Activated CD4-positive, alpha-beta T cell treated with anti-CD3 and anti-CD28 coated beads for 48 hours (primary cell): ENCODE measurements at regions not wholly inside any gene's neighbourhood (a gene's known extent, or its start where the extent isn't known, plus 50 kb on each side); places are given as distances from the start of the nearest gene placed in this dataset.
A peak's percentile ranks its signal among the peaks of the same experiment; 100 is the strongest.

ENCODE experiments used
- DNase-seq: peaks from one replicate; pipeline ENCODE4 v3.0.0-alpha.2; 2020

DNA sequence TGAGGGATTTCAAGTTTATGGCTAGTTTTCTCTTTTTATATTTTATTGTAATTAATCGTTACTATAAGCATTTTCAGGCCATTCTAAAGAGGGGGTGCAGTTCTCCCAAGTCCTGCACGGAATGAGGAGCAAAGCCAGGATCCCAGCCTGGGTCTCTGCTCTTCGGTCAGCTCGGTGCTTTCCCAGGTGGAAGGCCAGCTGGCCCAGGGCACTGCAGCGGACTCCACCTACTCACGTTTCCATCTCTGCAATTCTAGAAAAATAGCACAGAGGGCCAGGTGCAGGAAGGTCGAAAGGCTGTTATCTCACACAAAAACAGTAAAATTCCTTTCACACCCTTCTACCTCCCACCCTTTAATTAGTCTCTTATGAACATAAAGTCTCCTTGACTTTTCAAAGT lies 59.5 kb upstream of the HES1 start:
- DNase-seq: no peak

DNA sequence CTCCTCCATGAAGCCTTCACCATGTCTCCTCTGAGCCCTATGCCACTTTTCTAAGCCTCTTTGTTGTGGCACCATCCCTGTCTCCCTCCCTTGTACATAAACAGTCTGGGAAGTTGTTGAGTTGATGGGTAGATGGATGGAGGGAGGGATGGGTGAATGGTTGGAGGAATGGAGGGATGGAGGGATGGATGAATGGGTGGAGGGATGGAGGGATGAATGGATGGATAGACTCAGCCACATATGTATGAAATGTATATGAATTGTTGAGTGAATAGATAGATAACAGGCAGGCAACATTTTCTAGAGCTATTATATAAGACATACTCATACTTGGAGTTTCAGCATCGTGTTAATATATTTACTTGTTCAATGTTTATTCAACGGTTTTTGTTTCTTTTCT lies 58.3 kb upstream of the HES1 start:
- no peak for DNase-seq

DNA sequence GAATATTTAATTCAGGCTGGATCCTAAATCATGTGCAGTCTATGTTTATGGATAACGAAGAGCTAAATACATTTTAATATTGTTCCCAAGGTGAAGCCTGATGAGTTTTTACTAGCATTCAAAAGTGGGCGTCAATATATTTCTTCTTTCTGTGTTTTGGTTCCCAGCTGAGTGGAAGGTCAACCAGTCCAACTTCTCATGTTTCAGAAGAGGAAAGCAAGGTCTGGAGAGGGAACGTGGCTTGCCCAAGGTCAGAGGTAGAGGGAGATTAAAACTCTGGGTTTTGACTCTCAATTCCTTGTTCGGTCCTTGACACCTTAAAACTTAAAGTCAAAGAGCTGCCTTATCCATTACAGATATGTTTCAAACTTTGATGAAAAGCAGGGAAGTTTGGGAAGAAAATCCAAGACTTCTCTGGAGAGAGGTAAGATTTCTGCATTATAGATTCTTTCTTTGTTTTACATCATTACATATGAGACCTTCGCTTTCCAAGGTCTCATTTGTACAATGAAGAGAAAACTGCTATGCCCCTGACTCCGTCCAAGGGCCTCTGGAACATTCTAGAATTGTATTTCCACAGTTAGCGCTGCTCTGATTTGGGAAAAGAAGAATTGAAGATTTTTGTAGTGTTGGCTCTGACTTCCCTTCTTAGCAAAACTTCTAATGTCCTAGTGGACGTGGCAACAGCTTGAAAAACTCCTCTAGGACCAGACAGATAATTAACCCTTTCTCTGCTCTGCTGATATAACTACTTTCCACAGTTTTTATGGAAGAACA lies 57.7 kb upstream of the HES1 start:
- DNase-seq: no peak

DNA sequence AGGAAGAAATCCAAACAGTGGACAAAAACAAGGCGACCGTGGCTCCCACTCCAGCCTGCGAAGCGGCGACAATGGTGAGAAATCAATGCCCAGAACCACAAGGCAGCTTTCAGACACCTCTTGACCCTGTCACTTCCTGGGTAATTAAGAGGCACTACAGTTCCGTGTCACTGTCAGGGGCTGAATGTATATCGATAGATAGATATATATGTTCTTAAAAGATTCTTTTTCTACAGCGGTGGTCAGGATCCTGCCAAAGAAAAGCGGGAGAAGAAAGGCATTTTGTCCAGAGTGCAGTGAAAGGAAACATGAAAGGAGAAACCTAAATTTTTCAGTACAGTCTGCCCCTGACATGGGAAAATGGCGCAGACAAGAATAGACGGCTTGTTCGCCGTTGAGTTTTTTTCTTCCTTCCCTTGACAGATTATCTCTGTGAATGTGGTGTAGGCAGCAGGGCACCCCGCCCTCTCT lies 56.2 kb upstream of the HES1 start:
- no peak for DNase-seq

DNA sequence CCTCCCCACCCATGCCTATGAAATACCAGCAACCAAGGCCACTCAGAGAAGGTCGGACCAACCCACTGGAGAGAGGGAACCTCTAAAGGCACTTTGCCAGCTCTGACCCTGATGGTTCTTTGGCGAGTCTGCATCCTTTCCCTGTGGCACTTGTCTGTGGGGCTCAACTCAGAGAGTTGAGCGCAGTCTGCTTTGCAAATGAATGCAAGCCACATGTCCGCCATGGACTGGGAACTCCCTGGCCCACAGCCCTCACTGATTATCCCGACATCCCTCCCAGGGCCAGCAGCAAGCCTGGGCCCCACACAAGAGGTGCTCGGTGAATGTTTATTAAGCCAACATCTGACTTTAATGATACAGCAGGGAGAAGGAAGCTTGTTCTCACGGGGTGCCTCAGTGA lies 55.5 kb upstream of the HES1 start:
- no peak for DNase-seq

DNA sequence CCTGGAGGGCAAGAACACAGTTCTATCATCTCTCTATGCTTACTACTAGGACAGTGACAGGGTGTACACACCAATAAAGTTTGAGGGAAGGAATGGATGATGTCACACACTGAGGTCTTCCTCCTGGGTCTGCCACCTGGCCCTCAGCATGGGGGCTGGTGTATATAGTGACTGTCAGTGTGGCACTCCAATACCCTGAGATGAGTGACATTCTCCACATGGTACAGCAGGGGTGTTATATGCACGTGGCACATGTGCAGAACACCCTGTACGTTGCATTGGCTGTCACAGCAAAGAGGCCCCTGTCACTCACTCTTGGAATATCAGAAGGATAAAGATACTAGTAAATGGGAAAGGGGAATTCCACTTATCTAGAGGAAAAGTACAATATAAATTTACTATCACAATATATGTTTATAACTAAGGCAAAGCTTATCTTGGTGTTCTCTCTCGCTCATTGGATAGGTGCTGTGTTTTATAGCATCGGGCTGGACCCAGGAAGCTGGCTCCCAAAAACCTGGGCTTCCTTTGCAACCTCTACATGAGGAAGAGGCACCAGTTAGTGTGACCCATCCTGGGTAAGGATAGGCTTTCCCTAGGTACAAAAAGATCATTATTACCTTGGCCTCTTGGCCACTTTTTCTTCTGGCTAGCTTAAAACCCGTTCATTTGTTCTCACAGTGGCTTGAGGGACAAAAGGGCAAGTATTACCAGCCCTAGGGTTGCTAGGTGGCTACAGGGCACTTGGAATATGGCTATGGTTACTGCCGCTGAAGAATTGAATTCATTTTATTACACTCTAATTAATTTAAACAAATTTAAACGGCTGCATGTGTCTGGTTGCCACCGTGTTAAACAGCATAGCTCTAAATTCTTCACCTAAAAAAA lies 54.8 kb upstream of the HES1 start:
- DNase-seq: no peak

DNA sequence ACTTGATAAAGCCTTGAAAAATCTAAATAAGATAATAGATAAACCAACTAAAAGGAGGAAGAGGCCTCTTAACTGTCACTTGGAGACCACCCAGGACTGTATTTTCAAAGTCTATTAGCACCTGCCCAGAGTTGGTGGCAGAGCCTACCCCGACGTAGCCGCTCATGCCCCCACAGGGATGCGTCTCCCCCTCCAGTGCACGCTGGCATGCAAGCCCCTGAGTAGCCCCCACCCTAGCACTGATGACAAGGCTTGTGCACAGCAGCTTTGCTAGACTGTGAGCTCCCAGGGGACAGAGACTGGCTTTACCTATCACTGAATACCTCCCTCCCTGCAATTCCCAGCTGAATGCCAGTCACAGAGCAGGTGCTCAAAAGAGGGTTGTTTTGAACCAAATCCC lies 54.1 kb upstream of the HES1 start:
- no peak for DNase-seq

DNA sequence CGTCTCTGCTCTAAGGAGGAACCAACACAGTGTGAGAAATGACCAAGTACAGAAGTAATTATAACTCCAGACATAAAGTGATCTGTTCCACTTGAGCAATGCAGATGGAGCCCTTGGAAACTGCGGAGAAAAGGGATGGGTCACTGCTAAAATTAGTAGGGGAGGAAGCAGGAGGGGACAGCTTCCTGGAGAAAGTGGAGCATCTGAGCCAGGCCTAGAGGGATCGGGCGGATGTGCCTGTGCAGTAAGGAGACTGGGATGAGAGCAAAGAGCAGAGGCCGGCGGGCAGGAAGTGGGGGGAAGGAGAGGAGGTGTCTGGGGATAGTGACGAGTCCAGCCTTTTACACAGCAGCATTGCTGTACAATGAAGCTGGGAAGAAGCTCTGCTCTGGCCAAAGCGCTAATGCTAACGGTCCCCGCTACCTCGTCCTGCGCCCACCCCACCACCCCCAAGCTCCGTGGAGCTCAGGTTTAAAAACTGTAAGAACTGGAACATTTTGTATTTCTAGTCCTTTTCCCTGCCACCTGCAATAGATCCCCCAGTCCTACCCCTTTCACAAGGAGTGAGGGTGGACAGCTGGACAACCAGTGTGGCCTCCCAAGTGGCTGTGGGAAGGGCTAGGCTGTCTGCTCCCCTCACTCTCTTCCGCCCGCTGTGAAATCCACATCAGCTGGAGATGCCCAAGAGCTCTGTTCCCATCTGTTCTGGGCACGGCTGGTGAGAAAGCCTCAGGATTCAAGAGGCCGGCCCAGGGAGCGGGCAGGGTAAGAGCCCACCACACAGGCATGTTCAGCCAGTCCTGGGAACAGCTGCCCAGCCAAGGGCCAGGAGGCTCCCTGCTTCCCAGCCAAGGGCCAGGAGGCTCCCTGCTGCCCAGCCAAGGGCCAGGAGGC lies 53.0 kb upstream of the HES1 start:
- DNase-seq: no peak

DNA sequence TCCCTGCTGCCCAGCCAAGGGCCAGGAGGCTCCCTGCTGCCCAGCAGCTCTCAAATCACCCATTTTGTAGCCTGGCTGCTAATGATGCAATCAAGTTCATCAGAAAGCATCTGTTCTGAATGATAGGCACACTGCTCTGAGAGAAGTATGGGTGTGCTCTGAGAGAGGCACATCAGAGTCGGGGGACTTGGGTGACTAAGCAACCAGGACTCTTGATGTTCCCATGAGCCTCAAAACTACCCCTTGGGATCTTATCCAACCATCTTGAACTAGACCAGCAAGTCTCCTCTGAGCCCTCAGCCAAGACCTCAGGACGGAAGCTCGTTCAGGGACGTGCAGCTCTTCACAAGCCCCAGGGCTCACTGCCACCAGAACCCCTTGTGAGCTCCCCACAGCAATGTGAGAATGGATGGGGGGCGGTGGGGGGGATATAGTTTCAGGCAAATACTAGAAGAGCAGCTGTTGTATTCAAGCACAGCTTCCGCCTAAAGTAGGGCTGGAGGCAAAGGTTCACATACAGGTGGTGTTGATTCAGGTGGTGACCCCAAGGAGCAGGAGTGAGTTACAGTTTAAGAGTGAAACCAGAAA lies 52.2 kb upstream of the HES1 start:
- DNase-seq: no peak

DNA sequence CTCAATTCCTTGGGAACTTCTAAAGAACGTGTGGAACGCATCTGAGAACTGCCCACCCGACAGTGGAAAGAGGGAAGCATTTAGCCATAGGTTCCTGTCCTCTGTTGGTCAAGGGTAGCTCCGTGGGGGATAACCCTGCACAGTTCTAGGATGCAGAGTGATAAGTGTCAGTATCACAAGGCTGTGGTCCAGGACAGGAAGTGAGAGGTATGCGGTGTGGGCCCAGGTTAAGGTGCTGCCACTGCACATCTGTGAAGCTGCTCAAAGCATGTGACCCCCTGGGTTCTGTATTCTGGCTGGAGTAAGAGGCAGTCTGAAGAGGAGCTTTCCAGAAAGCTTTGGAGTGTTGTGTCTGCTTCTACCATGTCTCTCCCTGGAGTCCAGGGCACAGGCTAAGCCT lies 51.7 kb upstream of the HES1 start:
- DNase-seq: peak; percentile 27
